ENCODE measurements at regions not wholly inside any gene's neighbourhood (a gene's known extent, or its start where the extent isn't known, plus 50 kb on each side); places are given as distances from the start of the nearest gene placed in this dataset.

- TF ChIP-seq POLR2AphosphoS5 (IDR thresholded peaks at IDR 0.05) (no peak), POLR2A (IDR thresholded peaks at IDR 0.05) (no peak), EP300 (IDR thresholded peaks at IDR 0.05) (no peak)
- TF ChIP-seq, protein P1, sequence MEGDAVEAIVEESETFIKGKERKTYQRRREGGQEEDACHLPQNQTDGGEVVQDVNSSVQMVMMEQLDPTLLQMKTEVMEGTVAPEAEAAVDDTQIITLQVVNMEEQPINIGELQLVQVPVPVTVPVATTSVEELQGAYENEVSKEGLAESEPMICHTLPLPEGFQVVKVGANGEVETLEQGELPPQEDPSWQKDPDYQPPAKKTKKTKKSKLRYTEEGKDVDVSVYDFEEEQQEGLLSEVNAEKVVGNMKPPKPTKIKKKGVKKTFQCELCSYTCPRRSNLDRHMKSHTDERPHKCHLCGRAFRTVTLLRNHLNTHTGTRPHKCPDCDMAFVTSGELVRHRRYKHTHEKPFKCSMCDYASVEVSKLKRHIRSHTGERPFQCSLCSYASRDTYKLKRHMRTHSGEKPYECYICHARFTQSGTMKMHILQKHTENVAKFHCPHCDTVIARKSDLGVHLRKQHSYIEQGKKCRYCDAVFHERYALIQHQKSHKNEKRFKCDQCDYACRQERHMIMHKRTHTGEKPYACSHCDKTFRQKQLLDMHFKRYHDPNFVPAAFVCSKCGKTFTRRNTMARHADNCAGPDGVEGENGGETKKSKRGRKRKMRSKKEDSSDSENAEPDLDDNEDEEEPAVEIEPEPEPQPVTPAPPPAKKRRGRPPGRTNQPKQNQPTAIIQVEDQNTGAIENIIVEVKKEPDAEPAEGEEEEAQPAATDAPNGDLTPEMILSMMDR (IDR thresholded peaks at IDR 0.05): no peak
- ATAC-seq: no peak
- Histone ChIP-seq H3K27ac (no peak overlapping the region), H3K4me3 (no peak overlapping the region), H3K27me3 (no peaks in the 10 kb centered on the region), H3K36me3 (no peaks in the 10 kb centered on the region), H3K9me3 (no peaks in the 10 kb centered on the region), H3K4me1 (no peaks in the 10 kb centered on the region)
- WGBS, 2 donors (ENCODE audit: low coverage in 1 of 2): 76% methylated on average over 2 of the region's 2 CpGs; no CpG with 5 or more reads in 1 of the 2 donors
Observed at GRCh38 chrX:87236830-87237440, 280.7 kb upstream of the KLHL4 start.

- ATAC-seq: no peak
- H3K4me3 ChIP-seq: no peak overlapping the region
- H3K27me3 ChIP-seq: no peaks in the 10 kb centered on the region
- no peak overlapping the region for H3K27ac ChIP-seq
- TF ChIP-seq EP300 (IDR thresholded peaks at IDR 0.05) (no peak), POLR2AphosphoS5 (IDR thresholded peaks at IDR 0.05) (no peak), POLR2A (IDR thresholded peaks at IDR 0.05) (no peak)
- TF ChIP-seq, protein P1 (IDR thresholded peaks at IDR 0.05): no peak
- no peaks in the 10 kb centered on the region for H3K36me3 ChIP-seq
- H3K4me1 ChIP-seq: no peaks in the 10 kb centered on the region
- H3K9me3 ChIP-seq: no peaks in the 10 kb centered on the region
- 56 to 64% methylated on average over 4 to 5 of the region's 5 CpGs for WGBS, 2 donors (ENCODE audit: low coverage in 1 of 2)
Observed at GRCh38 chrX:87265518-87265917, 252.1 kb upstream of the KLHL4 start.

DNA sequence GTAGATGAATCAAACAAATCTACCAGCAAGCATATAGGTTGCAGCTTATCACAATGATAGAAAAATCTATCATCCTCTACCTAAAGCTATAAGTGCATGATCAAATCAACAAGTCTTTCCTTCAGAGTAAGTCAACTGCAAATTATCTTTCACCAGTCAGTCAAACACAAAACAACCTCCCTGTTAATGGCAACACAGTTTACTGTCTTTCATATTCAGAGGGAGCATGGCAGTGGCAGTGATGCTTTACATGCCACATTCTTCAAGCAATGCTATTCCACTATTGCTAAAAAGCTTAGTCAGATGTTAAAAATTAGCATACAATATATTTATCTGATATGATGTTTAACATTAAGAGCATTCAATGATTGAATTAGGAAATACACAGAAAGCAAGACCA, 245.1 kb upstream of the KLHL4 start:
- Histone ChIP-seq H3K36me3 (no peaks in the 10 kb centered on the region), H3K27ac (no peak overlapping the region), H3K4me1 (no peaks in the 10 kb centered on the region), H3K27me3 (no peaks in the 10 kb centered on the region), H3K9me3 (no peaks in the 10 kb centered on the region), H3K4me3 (no peak overlapping the region)
- TF ChIP-seq, protein P1 (IDR thresholded peaks at IDR 0.05): no peak
- no peak for TF ChIP-seq POLR2A (IDR thresholded peaks at IDR 0.05)
- no peak for TF ChIP-seq EP300 (IDR thresholded peaks at IDR 0.05)
- no peak for TF ChIP-seq POLR2AphosphoS5 (IDR thresholded peaks at IDR 0.05)
- no peak for ATAC-seq

- Histone ChIP-seq H3K36me3 (no peaks in the 10 kb centered on the region), H3K4me3 (no peak overlapping the region)
Observed at GRCh38 chrX:87299563-87300160, 217.9 kb upstream of the KLHL4 start.

More at GRCh38 chrX:87299563-87300160, 217.9 kb upstream of the KLHL4 start:
- WGBS, 2 donors (ENCODE audit: low coverage in 1 of 2): 0 to 5% methylated on average over 4 of the region's 4 CpGs
- H3K27ac ChIP-seq: no peak overlapping the region
- no peaks in the 10 kb centered on the region for H3K27me3 ChIP-seq
- no peak for ATAC-seq
- TF ChIP-seq, protein P1 (IDR thresholded peaks at IDR 0.05): peak in 2 of 4 experiments; percentile 5 to 49
- TF ChIP-seq EP300 (IDR thresholded peaks at IDR 0.05) (no peak), POLR2AphosphoS5 (IDR thresholded peaks at IDR 0.05) (no peak)
- no peaks in the 10 kb centered on the region for H3K9me3 ChIP-seq
- no peaks in the 10 kb centered on the region for H3K4me1 ChIP-seq
